GM19324 (cell line): ENCODE measurements at regions not wholly inside any gene's neighbourhood (a gene's known extent, or its start where the extent isn't known, plus 50 kb on each side); places are given as distances from the start of the nearest gene placed in this dataset.

Source experiments
- ATAC-seq: cut with Tn5 transposase; IDR thresholded peaks from one replicate; pipeline ENCODE4 v1.9.1; 2021; ENCODE audit warnings: mild to moderate bottlenecking, moderate library complexity; ENCODE audit not compliant: unreplicated experiment, low FRiP score

DNA sequence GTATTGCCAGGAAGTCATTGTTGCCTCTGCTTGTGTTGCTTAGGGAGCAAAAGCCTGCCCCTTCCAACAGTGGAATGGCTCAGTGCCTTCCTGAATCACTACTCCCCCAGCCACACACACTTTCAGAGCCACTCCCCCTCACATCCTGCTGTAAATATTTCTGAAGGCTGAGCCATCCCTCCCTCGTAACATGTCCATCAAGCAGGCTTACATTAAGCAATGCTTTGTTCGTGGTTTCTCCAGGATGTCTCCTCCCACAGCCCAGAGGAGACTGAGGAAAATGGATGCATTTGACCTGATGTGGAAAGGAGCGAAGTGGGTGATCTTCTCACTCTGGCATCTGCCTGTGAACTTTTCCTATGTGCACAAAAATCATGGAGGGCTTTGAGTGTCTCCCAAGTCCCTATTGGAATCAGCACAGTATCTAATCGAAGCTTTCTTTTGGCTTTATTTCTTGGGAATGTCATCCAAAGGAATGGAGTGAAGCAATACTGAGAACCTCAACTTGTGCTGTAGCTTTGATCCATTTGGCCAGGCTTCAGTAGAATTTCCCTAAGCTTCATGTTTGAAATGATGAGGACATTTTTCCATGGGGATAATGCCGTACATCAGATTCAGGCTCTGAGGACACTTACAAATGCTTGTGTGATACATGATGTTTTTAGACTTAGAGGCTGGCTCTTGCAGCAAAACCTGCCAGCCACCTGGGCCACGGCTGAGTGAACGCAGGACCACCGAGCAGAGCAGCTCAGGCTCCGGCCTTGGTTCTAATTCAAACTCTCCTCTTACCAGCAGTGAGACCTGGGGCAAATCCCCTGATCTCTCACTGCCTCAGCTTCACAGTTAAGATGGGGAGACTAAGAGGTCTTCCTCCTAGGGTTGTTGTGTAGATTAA, 389.1 kb downstream of the ENC1 start:
- ATAC-seq: no peak

DNA sequence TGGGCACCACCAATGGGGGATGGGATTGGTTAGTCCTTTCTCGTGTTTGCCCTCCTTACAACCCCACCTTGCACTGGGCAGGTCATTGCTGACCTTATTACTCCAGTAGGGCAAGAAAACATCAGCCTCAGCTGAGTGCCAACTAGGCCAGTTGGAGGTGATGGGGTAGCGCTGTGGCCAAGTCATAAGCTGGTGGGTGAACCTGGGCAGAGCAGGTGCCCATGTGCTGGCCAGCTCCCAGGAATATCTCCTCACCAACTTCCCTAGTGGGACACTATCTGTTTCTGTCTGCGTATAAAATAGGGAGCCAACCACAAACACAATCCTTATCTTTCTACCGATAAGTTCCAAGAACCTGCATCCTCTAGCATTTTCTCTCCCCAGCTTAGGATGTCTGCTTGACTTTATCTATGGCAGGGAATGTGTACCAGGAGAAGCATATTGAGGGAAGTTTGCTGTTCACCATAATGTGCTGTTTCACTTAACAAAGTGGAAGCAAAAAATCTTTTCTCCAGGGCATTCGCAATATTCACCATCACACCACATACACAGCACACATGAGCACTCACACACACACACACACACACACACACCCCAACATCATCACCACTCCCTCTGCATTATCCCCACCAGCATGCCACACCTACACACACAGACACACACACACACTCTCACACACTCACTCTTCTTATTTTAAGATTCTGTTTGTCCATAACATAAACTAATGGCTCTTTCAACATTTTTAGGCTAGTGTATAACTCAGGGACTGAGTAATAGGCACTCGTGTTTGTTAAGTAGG, 390.0 kb downstream of the ENC1 start:
- ATAC-seq: no peak

DNA sequence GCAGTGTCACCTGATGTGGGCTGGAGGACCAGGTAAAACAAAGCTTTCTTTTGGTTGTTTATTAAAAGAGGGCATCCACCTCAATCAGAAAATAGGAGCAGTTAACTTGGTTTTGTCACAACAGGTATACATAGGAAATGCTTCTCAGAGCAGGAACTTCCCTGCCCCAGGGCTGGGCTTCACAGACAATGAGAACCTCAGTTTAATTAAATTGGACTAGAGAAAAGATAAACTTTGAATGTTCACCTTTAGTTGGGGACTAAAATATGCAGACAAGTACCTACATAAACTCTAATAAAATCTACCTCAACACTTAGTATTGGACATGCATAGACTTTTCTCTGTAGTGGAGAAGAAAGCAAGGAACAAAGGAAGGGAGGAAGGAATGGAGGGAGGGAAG, 392.0 kb downstream of the ENC1 start:
- ATAC-seq: no peak

DNA sequence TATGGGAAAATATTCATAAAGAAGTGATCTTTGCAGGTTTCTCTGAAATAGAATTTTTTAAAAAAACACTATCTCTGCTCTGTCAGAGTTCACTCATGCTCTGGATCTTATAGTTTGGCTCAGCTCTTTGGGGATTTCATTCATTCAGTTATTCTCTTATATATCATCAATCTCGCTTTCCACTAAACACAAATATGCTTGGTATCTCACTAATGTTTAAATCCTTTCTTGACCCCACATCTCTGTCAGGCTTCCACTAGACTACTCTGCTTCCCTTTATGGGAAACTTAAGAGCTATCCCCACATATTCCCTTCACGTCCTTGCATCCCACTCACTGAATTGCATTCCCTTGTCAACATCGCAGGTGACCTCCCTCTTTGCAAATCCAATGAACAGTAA, 396.1 kb downstream of the ENC1 start:
- ATAC-seq: no peak

DNA sequence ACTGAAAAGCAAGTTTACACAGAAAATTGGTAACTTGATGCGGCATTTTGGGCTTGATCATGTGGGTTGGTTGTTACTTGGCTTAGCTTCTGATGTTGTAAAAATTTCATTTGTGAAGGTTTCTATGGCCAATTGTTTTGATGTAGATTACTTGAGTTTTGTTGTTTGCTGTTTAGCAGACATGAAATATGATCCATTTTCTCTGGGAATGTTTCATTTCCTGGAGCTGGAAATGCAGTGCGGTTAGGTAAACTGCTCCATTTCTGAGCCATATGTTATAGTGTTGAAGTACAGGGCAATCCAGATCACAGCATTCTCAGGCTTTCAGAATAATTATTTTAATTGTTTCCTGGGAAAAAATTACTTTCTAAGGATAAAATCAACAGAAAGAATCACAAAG, 396.9 kb downstream of the ENC1 start:
- no peak for ATAC-seq

DNA sequence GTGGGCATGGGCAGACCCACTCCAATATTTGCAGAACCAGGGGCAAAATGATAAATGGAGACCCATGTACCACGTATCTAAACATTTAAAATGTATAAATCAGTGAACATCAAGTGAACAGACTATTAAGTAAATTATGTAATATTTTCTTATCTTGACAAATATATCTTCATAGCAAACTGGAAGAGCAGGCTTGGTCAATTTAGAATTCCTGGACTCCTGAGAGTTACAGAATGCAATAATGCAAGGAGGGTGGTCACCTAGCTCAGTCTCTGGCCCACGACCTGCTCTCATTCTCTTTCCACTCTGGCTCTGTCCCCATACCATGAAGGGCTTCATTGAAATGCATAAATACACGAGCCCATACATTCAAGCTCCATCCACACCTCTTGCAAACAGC, 398.0 kb downstream of the ENC1 start:
- ATAC-seq: no peak

DNA sequence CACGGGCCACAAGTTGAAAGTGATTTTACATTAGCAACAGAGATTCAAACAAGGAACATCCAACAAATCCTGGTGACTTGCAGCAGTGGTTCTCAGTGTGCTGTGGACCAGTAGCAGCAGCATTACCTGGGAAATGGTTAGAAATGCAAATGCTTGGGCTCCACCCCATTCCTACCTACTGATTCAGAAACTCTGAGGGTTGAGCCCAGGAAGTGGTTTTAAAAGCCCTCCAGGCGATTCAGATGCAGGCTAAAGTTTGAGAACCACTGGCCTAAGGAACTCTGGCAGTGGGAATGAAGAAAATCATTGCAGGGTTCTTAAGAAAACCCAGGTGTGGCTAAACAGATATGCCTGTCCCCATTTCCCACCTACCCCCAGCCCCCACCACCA, 398.8 kb downstream of the ENC1 start:
- no peak for ATAC-seq

DNA sequence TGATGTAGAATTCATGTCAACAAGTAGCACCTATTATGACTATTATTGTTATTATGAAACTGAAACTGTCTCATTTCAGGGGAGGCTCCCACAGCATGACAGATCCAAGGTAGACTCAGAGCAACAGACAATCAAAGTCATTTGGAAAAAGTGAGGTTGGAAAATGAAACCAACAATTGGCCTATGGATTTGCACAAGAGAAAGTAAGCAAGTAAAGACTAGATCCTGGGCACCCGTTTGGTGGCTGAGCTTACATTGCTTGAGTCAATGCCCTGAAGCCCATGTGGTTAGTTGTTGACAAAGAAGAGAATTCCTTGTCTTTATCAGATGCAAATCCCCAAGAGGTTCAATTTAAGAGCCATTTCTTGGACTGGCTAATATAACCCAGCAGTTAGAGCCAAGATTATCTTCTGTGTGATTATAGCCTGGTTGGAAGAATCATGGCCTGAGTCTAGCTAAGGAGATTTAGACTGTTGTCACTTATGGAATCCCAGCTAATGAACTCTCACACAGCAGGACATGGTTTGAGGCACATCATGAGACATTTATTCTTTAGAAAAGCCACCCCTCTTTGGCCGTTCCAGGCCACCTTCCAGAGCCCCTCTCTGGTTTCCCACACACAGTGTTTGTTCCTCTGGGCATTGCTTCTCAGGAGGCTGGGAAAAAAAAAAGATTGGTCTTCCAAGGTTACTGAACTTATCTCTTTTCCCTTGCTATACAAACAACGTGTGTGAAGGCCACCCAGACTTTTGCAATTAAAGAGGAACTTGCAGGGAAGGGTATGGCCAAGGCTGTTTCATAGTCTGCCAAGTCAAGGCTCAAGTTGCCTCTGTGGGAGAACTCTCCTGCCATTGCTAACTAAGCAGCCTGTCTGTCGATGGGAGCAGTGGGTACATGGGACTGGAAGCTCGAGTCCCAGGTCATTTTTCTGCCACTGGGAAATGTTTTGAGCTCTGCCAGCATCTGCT, 399.5 kb downstream of the ENC1 start:
- ATAC-seq: no peak

DNA sequence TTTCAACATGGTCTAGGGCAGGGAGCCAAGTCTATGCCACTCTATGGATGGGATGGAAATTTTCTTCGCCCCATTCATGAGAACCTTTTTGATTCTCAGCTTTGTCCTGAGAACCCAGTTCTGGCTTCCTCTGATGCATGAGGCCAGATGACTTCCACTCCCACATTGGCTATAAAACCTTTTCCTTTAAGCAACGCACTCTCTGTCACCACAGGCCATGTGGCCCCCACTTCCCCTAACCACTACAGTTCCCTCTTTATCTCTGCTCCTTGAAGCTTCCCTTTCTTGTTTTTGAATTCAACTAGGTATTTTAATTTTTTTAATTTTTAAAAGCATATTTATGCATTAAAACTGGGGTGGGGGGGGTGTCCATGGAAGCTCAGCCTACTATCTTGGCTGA, 401.3 kb downstream of the ENC1 start:
- no peak for ATAC-seq

DNA sequence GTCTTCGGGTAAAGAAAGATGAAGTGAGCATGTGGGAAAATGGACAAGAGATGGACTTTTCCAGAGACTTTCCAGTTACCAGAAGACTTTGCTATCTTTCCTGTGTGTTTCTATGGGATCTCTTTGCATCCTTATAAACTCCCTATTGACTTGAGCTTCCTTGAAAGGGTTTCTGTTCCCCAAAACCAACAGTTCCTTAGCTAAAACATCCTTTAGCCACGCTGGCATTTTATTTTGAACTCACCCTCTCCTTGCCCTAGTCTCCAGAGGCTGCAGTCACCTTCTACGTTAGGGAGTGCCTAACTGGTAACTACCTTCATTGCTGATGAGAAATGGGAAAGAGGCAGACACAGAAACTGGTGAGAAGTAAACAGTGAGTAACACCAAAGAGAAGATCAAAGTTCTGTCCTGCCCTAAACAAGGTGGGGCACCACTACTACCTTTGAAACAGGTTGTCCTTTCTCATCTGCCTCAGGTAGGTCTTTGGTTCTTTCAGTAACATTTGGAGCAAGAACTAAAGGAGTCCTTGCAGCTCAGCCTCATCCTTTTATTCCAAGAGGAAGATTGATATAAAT, 402.9 kb downstream of the ENC1 start:
- no peak for ATAC-seq

DNA sequence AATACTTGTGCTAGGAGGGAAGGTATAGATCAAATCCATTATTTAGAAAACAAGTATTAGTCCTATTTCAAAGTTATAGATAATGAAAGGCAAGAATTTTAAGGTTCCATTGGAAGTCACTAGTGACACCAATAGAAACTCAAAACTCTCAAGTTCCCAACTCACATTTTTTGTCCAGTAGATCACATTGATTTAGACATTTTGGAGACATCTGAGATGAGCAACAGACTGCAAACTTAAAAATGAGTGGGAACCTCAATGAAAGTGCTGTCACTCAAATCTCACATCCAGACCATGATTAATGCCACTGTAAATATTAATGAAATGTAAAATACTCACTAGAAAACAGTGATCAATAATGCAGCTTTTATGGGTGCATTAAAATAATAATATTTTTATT, 405.0 kb downstream of the ENC1 start:
- no peak for ATAC-seq

DNA sequence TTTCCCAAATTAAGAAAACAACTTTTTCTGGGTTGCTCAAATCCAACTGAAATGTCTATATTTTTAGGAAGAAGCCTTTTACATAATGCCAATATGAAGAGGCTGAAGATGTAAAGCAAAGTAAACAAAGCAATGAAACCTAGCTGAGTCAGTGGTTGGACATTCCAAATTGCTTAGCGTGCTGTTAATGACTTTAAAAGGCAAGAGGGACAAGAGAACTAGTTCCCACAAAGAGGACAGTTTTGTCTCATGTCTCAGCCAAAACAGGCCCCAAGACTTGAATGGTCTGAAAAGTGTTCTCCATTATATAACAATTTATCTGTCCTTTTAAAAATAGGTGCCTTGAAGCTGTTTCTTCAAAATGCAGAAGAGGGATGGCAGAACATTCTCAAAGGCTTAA, 407.0 kb downstream of the ENC1 start:
- ATAC-seq: no peak

DNA sequence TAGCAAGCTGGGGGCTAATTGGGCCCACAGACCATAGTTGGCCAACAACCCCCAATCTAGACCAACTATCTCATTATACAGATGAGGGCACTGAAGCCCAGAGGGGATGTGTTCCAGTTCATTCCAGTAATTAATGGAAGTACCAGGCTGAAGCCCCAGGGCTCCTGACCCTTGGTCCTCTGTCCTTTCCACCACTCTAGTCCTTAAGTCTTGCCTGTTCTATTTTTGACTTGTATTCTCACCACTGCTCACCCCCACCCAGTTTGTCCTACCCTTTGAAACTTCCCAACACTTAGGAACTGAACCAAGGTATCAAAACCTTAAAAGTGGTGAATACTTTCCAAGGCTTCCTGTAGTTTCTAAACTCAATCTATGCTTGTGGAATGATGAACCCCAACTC, 407.4 kb downstream of the ENC1 start:
- no peak for ATAC-seq

DNA sequence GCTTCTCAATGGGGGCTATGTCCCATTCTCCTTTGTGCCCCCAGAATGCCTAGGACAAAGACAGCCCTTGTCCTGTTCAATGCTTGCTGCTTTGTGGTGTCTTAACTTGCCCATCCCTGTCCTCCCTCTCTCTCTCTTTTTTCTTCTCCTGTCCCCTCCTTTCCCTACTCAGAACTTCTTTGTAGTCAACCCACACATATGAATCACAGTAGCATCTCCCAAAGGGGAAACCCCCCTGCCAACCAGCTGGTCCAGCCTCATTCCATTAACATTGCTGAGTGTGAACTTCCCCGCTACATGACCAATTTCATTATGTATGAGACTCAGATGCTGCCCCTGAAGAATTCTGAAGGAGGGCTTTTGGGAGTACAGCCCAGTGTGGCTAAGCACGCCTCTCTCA, 408.3 kb downstream of the ENC1 start:
- ATAC-seq: no peak

DNA sequence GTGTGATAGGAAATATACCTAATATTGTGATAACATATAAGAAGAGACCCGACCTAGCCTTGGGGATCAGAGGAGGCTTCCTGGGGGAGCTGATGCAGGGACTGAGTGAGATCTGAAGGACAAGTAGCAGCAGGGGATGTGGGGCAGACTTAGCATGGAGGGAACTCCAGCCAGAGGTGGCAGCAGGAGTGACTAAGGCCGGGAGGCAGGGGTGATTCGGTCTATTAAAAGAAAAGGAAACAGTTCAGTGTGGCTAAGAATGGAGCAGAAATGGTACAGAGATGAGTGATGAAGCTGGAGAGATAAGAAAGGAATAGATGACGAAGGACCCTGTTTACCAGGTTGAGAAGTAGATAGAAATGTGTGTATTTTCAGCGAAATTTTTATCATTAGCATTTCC, 408.8 kb downstream of the ENC1 start:
- no peak for ATAC-seq

DNA sequence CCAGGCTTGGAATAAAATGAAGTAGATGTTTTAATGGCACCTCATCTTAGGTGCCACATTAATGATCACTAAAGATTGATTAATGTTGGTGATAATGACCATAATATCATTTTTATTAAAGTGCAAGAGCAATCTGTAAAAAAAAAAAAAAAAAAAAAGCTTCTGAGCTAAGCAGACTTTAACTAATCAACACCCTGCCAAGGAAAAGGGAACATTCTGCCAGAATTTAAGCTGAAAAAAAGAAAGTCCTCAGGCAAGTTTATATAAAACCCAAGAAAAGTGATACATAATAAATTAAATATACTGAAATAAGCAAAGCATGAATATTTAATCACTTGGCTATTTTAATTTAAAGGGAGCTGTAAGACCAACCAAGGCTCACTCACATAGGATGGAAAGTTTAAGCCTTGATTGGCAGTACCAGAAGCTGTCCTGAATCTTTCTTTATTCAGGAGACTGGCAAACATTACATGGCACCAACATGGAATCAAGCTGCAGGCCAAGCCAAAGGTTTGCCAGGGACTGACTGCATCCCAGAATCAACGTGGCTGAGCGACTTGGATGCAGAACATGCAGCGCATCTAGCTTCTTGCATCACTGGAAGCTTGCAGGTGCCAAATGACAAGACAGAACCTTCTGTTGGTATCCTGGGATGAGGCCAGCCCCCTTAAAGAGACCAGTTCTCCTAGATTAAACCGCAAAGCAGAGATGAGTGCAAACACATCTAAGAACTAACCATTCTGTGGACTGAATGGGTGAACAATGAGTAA, 413.6 kb downstream of the ENC1 start:
- no peak for ATAC-seq

DNA sequence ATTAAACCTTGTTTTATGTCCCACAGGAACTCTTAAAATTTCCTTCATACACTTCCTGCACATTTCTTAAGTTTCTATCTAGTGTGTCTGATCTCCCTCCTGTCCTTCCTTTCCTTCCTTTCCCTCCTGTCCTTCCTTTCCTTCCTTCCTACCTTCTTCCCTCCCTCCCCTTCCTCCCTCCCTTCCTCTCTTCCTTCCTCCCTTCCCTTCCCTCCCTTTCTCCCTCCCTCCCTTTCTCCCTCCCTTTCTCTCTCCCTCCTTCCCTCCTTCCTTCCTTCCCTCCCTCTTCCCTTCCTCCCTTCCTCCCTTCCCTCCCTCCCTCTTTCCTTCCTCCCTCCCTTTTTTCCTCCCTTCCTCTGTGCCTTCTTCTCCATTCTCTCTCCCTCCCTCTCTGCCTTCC, 414.9 kb downstream of the ENC1 start:
- ATAC-seq: no peak

DNA sequence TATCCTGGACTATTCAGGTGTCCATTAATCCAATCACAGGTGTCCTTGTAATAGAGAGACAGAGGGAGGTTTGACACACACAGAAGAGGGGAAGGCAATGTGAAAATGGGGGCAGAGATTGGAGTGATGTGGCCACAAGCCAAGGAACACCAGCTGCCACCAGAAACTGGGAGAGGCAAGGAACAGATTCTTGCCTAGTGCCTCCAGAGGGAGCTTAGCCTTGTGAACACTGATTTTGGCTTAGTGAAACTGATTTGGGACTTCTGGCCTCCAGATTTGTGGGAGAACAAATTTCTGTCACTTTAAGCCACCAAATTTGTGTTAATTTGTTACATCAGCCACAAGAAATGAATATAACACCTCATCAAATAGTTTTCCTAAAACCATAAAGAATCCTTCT, 416.2 kb downstream of the ENC1 start:
- ATAC-seq: no peak

DNA sequence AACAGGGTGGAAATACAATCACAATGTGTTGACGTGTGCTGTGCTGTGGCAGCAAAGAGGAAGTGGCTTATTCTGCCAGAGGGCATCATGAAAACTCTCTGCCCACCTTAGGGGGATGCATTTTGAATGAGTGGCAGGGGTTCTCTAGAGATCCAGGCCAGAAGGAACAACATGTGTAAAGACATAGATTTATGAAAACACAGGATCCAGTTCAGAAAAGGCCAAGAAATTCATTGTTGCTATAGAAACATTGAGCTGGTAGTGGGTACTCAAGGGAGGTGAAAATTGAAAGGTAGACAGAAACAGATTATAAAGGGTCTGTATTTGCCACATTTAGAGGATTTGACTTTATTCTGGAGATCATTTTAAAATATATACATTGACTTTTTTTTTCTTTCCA, 417.7 kb downstream of the ENC1 start:
- no peak for ATAC-seq

DNA sequence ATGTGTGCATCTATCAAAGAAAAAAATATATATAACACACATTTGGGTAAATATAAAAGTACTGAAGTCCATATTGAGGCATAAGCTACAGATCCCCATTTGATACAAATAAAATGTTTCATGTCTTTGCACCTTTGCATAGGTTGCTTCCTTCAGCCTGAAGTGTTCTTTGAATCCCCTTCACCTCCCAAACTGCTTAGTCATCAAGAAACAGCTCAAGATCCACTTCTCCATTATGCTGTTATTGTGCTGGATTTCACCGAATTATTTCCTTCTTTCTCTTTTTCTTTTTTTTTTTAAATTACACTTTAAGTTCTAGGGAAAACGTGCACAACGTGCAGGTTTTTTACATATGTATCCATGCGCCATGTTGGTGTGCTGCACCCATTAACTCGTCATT, 419.1 kb downstream of the ENC1 start:
- ATAC-seq: no peak
